AG09319 (cell line): ENCODE measurements at regions not wholly inside any gene's neighbourhood (a gene's known extent, or its start where the extent isn't known, plus 50 kb on each side); places are given as distances from the start of the nearest gene placed in this dataset.
"Not testable (repeated sequence)": the region's sequence is repeated elsewhere in the genome, so short reads cannot be mapped to it uniquely, and the experiment has no call there.

Experiments
- DNase-seq: peaks from one replicate; pipeline ENCODE4 v3.0.0-alpha.2; 2010; ENCODE audit warnings: low read depth; ENCODE audit errors: extremely low read depth
- TF ChIP-seq, protein P1 (sequence below): IDR thresholded peaks from 2 replicates; pipeline ENCODE4 v1.5.1; 2011; ENCODE audit warnings: low read depth, mild to moderate bottlenecking, inconsistent platforms, low read length, moderate library complexity

GRCh38 chr4:67292045-67292444, 253.3 kb downstream of the CENPC start:
- no peak for DNase-seq

GRCh38 chr4:67291644-67292043, 253.7 kb downstream of the CENPC start:
- DNase-seq, result no peak
- TF ChIP-seq, protein P1, sequence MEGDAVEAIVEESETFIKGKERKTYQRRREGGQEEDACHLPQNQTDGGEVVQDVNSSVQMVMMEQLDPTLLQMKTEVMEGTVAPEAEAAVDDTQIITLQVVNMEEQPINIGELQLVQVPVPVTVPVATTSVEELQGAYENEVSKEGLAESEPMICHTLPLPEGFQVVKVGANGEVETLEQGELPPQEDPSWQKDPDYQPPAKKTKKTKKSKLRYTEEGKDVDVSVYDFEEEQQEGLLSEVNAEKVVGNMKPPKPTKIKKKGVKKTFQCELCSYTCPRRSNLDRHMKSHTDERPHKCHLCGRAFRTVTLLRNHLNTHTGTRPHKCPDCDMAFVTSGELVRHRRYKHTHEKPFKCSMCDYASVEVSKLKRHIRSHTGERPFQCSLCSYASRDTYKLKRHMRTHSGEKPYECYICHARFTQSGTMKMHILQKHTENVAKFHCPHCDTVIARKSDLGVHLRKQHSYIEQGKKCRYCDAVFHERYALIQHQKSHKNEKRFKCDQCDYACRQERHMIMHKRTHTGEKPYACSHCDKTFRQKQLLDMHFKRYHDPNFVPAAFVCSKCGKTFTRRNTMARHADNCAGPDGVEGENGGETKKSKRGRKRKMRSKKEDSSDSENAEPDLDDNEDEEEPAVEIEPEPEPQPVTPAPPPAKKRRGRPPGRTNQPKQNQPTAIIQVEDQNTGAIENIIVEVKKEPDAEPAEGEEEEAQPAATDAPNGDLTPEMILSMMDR, result no peak

More at GRCh38 chr4:67292045-67292444, 253.3 kb downstream of the CENPC start:
- TF ChIP-seq, protein P1, result no peak

DNA sequence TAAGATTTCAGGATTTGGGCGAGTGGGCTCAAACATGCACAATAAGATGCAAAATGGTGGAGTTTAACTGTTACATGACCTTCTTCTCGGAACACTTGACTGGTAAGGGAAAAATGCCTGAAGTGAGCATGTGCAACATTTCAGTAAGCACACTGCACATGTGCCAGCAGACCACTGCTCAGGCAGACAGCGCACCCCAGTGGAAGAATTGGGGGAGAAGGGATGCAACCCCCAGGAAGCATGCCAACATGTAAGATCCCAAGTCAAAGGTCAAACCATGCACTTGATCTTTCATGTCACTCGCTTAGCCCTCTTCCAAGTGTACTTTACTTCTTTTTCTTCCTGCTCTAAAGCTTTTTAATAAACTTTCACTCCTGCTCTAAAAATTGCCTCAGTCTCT, 256.3 kb downstream of the CENPC start:
- DNase-seq, result no peak
- TF ChIP-seq, protein P1, result no peak

GRCh38 chr4:67286724-67287123, 258.6 kb downstream of the CENPC start:
- TF ChIP-seq, protein P1, result no peak
- no peak for DNase-seq

DNA sequence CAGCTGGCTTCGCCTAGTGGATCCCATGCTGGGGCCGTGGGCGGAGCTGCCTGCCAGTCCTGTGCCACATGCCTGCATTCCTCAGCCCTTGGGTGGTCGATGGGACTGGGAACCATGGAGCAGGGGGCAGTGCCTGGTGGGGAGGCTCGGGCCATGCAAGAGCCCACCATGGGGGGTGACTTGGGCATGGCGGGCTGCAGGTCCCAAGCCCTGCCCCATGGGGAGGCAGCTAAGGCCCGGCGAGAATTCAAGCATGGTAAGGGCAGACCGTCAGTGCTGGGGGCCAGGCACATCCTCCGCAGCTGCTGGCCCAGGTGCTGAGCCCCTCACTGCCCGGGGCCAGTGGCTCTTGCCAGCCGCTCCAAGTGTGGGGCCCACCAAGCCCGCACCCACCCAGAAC, 262.6 kb downstream of the CENPC start:
- TF ChIP-seq, protein P1, result no peak
- no peak for DNase-seq

- TF ChIP-seq, protein P1, result no peak
- no peak for DNase-seq
Measured at GRCh38 chr4:67275179-67275750, 270.0 kb downstream of the CENPC start.

DNA sequence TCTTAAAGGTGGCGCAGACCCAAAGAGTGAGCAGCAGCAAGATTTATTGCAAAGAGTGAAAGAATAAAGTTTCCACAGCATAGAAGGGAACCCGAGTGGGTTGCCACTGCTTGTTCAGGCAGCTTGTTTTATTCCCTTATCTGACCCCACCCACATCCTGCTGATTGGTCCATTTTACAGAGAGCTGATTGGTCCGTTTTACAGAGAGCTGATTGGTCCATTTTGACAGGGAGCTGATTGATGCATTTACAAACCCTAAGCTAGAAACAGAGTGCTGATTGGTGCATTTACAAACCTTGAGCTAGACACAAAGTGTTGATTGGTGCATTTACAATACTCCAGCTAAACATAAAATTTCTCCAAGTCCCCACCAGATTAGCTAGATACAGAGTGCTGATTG, 270.6 kb downstream of the CENPC start:
- DNase-seq, result not testable (repeated sequence)

GRCh38 chr4:67273666-67274065, 271.6 kb downstream of the CENPC start:
- TF ChIP-seq, protein P1, result no peak
- no peak for DNase-seq
